Non-pigmented ciliary epithelial cell (primary cell): ENCODE measurements at regions not wholly inside any gene's neighbourhood (a gene's known extent, or its start where the extent isn't known, plus 50 kb on each side); places are given as distances from the start of the nearest gene placed in this dataset.
A peak's percentile ranks its signal among the peaks of the same experiment; 100 is the strongest.
"Not testable (repeated sequence)": the region's sequence is repeated elsewhere in the genome, so short reads cannot be mapped to it uniquely, and the experiment has no call there.

Source experiments
- DNase-seq: peaks from one replicate; pipeline ENCODE4 v3.0.0-alpha.2; 2010; ENCODE audit warnings: low read depth

DNA sequence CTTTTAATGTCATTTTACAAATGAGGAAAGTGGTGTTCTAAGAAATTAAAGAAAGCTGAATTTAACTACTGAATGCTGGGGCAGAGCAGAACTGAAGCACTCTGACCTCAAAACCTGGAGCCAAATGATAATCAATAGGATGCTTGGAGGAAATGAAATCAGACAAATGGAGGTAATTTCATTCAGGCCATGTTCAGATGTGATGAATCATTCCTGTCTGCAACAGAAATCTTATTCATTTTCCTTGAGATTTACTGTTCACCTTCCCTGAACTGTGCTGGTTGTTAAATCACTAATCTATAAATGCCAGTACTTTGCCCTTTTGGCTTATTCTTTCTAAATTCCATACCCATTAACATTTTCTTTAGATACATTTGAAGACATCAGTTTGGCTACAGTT lies 85.6 kb upstream of the SNX7 start:
- DNase-seq, result no peak

DNA sequence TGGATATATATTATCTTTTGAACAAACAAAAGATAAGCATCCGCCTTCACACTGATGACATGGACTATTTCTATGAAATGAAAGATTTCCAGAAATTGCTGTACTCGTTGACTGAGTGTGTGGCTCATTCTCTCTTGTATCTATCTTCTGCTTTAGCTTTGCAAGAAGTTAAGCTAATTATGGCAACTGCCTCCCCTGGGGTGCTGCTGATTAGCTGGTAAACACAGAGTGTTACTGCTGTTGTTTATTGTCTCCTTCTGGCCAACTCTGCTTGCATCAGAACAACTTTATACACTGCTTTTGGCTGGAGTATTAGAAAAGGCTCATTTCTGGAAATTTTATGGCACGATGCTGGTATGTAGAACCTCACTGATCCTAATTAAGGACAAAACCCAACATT lies 95.6 kb upstream of the SNX7 start:
- no peak for DNase-seq

DNA sequence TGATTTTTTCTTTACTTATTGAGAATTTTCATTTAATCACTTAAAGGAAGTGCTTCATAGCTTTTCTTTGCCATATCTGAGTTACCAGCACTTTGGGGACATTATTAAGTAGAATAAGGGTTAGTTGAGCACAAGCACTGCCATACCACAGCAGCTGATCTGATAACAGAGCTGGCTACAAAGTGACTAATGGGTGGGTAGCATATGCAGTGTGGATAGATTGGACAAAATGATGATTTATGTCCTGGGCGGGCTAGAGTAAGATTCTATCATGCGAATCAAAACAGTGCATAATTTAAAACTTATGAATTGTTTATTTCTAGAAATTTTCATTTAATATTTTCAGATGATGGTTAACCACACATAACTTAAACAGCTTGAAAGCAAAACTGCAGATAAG lies 102.2 kb upstream of the SNX7 start:
- no peak for DNase-seq

DNA sequence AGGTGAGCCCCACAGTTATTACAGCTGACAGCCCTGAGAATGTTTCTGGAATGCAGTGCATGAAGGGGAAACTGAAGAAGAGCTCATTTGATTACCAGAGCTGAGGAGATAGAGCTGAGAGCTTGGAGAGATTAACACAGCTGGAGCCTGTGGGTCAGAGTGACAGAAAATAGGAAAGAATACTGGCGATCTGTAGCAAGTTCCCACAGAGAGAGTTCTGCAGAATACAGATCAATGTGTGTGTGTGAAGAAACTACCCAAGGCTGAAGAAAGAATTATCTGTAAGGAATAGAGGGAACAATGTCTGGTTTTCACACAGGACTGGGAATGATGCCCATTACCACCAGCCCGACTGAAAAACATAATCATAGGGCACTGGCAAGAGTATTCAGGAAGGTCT lies 103.6 kb upstream of the SNX7 start:
- no peak for DNase-seq

DNA sequence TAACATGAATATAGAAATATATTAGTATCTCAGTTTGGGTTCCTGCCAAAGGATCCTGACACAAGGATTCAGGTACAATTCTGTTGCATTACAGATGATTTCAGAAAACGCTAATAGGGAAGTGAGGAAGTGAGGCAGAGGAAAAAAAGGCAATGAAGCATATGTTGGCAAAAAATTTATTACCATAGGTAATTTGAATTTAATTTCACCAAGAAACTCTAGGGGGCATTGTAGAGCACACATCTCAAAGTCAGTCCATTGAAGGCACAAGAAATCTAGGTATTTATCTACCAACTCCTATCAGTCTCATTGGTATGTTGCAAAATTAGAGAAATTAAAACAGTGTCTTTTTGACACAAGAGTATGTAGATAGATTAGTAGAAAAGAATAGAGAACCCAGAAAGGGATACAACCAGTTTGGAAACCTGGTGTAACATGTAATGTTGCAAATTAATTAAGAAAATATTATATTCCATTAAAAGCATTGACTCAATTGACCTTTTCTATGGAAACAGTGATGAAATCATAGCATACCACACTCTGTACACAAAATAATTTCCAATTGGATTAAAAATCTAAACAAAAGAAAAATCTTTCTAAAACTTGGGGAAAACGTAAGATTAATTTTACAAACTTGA lies 104.9 kb upstream of the SNX7 start:
- no peak for DNase-seq

DNA sequence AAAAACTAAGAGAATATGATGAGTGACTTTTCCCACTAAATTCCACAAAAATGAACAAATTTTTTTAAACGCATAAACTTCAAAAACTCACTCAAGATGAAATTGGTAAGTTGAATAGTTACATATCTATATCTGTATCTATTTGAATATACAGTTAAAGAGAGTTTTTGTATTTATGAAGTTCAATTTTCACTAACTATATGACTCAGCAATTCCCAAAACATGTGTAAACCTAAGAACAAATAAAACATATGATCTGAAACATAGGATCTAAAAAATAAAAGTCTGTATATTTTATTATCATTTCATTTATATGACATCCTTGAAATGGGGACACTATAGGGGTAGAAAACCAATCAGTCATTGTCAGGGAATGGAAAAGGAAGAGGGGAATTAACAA lies 105.7 kb upstream of the SNX7 start:
- DNase-seq, result no peak

DNA sequence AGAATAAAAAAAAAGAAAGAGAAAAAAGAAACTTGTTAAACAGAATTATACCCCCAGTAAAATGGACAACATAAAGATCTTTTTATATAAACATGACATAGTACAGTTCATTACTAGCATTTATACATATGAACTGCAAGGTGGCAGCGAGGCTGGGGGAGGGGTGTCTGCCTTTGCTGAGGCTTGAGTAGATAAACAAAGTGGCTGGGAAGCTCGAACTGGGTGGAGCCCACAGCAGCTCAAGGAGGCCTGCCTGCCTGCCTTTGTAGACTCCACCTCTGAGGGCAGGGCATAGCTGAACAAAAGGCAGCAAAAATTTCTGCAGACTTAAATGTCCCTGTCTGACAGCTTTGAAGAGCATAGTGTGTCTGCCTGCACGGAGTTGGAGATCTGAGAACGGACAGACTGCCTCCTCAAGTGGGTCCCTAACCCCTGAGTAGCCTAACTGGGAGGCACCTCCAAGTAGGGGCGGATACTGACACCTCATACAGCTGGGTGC lies 108.9 kb upstream of the SNX7 start:
- DNase-seq, result not testable (repeated sequence)

DNA sequence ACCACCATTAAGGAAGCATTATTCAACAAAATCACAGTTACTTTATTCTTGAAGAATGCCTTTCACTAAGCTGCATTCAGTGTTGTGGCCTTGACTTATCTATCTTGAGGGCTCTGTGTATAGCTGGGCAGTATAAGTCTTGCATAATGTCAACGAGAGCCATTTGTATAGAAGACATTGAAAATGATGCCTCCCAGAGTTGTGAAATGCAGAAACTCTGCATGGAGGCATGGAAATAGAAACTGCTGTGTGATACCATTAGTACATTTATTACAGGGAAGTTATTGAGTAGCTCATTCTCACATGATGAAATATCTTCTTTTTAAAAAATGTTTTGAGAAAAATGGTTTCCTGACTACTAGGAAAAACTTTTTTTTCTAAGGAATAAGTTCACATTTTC lies 111.4 kb upstream of the SNX7 start:
- DNase-seq, result no peak

DNA sequence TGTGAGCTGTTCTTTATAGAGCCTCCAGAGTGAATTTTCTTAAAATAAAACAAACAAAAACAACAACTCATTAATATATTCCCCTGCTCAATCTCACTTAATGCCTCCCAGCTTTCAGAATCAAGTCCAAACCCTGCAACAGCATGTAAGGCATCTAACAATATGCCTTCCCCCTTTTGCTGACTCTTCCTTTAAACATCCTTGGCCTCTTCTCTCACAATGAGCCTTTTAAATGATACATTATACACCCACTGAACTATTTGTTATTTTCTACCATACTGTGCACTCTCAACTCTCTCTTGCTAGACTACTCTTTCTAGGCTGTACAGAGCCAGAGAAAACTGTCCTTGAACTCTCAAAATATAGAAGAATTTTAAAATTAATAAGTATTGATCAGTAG lies 115.2 kb upstream of the SNX7 start:
- DNase-seq, result no peak

DNA sequence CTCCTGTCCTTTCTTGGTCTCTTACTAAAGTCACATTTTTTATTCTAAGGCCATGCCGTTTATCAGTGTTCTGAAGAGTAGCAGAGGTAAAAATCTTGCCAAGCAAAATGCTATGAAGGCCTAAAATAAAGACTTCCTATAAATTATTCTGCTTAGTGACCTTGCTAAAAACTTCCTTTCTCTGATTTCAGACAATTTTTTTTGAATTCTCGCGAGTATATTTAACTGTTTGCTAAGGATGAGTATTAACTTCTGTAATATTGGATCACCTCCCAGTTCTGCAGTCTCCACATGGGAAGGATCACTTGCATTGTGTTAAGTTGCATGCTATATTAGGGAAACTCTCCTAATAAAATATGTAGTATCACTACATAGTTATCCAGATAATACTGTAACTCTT lies 123.4 kb upstream of the SNX7 start:
- DNase-seq, result no peak

DNA sequence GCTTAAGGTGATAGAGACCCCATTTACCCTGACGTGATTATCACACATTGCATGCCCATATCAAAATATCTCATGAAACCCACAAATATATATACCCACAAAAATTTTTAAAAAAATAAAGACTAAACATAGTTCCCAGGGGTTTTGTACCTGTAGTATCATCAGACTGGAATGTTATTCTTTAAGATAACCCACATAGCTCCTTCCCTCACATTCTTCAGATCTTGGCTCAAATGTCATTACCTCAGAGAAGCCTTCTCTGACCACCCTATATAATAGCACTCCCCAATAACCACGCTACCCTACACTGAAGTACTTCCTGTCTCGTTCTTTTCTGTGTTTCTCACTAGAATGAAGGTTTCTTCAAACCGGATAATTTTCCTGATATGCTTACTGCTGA lies 138.3 kb upstream of the SNX7 start:
- DNase-seq, result peak; percentile 42

DNA sequence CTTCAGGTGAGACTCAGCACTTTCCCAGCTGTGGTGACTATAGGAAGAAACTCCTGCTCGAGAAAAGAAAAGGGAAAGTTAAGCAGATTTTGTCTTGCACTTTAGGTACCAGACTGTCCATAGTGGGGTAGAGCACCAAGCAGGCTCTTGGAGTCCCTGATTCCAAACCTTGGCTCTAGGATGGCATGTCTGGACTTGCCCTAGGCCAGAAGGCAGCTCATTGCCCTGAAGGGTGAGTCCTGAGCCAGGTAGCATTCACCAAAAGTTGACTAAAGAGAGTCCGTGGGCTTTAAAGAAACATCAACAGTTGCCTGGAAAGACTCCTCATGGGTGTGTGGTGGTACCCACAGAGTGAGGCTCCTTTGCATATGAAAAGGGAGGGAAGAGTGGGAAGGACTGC lies 145.2 kb upstream of the SNX7 start:
- no peak for DNase-seq

DNA sequence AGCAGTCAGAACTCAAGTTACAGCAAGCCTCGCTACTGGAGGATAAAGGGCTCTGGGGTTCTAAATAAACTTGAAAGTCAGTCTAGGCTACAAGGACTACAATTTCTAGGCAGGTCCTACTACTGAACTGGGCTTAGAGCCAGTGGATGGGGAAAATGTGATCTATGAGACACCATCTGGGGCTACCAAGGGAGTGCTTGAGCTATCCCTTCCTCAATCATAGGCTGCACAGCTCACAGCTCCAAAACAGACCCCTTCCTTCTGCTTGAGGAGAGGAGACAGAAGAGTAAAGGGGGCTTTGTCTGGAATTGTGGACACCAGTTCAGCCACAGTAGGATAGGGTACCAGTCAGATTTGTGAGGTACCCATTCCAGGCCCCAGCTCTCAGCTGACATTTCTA lies 145.8 kb upstream of the SNX7 start:
- DNase-seq, result no peak

DNA sequence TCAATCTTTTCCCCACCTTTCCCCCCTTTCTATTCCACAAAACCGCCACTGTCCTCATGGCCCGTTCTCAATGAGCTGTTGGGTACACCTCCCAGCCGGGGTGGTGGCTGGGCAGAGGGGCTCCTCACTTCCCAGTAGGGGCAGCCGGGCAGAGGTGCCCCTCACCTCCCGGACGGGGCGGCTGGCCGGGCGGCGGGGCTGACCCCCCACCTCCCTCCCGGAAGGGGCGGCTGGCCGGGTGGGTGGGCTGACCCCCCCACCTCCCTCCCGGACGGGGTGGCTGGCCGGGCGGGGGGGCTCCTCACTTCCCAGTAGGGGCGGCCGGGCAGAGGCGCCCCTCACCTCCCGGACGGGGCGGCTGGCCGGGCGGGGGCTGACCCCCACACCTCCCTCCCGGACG lies 149.3 kb upstream of the SNX7 start:
- DNase-seq, result not testable (repeated sequence)

DNA sequence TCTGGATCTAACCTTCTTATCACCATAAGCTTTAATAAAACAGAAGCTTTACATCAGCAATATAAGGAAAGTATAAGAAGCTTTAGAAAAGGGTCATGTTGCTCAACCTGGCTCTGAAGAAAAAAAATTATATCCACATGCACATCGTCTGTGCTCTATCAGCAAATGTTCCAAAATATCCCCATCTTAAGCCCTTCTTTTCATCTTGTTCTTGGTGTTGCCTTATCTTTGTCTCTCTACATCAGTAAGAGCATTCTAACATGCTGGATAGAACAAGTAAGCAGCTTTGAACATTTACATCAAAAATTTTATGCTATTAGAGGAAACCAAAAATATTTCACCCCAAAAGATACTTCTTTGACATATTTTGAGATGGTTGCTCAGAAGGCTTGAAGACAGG lies 157.8 kb upstream of the SNX7 start:
- DNase-seq, result no peak

DNA sequence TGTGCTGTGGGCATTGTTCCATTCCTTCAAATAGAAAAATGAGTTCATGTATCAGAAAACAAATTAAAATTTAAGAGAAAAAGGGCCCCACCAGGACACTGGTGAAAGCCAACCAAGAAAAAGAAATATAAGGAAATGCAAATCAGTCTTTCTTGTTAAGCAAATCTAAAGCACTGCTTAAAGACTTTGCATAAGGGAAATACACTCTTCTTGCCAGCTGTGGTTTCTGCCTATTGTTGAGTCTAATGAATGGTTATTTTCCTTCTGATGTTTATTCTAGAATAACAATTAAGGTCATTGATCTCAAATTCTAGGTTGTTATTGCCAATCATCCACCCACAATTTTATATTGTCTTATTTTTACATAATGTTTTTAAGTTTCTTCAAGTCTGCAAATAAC lies 158.6 kb upstream of the SNX7 start:
- no peak for DNase-seq

DNA sequence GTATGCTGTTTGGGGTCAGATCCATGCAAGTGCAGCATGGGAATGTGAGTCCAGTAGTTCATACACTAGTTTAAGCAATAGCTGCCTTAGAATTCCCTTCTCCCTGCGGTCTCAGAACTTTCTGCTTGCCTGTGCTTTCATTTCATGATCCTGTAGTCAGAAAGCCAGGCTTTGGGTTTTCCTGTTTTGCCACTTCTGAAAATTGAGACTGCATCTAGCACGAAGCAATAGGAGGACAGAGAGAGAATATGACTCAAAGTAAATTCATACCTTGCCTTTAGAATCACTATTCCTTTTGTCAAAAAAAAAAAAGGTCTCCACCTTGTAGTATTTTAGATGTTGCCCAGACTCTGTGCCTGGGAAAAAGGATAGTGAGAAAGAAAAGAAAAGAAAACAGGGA lies 161.2 kb upstream of the SNX7 start:
- no peak for DNase-seq

DNA sequence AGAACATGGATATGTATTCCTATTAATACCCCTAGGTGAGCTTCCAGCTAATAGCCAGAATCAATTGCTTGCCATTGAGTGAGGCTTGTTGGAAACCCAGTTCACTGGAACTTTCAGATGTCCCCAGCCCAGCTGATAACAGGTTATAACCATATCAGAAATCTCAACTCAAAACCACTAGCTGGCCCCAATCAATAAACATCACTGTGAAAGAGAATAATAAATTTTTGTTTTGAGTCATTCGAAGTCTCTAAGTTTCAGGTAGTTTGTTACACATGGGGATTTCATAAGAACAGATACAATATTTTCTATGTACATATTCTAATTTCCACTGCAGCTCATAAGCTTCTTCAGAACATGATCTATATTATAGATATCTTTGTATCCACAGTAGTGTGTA lies 162.9 kb upstream of the SNX7 start:
- DNase-seq, result no peak

DNA sequence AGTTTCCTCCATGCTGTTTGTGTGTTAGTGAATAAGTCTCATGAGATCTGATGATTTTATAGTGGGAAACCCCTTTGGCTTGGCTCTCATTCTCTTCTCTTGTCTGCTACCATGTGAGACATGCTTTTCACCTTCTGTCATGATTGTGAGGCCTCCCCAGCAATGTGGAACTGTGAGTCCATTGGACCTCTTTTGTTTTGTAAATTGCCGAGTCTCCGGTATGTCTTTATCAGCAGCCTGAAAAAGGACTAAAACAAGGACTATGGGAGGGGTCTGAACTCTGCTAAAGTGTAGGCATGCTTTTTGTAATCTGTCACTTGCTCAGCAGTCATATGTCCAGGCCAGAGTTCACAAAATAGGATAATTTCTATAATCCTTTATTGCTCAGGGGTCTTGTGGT lies 164.0 kb upstream of the SNX7 start:
- DNase-seq, result no peak

DNA sequence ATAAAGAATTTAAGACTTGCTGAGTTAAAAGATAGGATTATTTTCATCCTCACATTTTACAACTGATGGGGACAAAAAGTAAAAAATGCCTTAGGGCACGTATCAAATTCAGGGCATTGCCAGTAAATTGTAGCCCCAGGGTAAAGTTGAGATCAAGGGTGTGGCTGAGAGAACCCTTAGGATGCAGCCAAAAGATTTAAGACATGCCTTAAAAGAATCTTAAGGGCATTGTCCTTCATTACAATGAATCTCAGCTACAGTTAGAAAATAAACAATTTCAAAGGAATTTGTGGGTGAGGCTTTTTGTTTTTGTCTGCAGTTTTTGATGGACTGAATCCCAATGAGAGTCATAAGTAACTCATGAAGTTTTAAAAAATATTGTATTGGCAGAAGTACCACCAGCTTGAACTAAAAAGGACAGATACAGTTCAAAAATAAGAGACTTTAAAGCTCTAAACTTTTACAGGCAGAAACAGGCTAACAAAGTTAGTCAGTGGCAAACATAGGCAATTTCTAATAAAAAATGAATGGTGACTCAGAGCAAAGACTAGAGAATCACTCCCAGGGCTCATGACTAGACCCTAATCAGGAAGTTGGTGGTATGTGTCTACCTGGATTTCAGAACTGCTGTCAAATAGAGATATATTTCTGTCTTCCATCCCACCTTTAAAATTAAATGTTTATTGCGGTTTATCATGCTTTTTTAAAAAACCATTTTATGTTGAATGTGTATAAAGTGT lies 165.1 kb upstream of the SNX7 start:
- no peak for DNase-seq

DNA sequence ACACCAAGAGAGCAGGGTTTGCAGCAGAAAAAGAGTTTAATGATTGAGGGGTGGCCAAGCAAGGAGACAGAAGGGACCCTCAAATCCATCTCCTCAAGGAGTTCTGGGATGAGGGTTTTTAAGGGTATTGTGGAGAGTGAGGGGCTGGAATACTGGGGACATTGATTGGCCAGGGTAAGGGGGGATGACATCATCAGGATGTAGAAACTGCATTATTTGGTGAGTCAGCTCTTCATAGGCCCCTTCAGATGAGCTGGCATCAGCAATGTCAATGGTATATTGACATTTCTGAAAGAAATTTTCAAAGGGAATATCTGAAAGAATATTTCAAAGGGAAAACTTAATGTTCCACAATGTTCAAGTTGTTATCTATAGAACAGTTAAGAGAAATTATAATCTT lies 168.1 kb upstream of the SNX7 start:
- no peak for DNase-seq

DNA sequence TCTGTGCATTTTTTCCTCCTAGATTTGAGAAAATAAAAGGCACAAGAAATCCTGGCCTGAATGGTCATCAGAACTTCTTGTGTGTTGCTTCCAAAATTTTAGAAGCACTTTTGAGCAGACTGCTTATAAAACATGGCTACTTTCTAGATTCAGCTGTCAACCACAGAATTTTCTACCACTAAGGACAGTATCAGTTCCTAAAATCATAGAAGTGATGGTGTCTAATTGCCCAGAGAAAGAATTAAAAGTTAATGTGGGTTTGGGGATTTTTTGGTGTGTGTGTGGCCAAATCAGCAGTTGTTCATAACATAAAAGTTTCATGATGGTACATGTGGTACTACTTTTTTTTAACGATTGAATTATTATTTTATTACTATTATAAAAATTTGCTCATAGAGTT lies 171.4 kb upstream of the SNX7 start:
- DNase-seq, result no peak

DNA sequence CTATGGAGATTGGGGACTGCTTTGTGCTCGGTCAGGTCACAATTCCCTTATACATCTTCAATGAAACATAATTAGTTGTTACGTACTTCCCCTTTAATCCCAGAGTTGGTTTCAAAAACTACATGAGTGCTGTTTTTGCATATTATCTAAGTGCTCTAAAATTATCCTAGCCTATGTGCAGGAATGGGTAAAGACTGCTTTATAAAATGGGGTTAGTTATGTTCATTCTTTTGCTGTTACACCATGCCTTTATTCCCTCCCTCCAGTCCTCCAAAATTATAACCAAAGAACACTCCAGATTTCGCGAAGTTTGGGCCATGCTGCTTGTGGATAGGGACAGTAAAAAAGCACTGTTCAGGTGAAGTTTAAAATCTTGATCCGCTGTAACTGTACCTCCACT lies 173.9 kb upstream of the SNX7 start:
- DNase-seq, result no peak

DNA sequence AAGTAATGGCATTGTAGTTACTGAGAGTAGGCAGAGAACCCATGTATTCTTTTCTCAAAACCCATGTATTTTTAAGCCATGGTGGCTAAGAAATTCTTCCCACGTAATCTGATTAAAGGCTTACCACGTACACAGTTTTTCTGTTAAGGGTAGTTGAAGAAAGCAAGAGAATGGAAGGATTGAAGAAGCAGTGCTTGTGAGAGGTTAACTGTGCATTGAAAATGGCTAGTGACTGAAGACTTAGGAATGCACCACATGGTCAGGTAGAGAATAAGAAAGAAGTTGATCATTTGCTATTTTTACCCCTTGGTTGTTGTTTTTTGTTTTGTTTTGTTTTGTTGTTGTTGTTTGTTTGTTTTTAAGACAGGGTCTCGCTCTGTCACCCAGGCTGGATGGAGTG lies 178.9 kb upstream of the SNX7 start:
- DNase-seq, result no peak
